H1 (cell line): ENCODE measurements at regions not wholly inside any gene's neighbourhood (a gene's known extent, or its start where the extent isn't known, plus 50 kb on each side); places are given as distances from the start of the nearest gene placed in this dataset.

Source experiments
- CTCF ChIA-PET: fragments of 300-600 bp; sonication (Branson Sonifier 250); formaldehyde crosslinking; loops from one replicate; lab custom pipeline; 2021; ENCODE audit not compliant: partially characterized antibody; lab: Charles Lee
- POLR2A ChIA-PET: fragments of 300-600 bp; sonication (Branson Sonifier 250); formaldehyde crosslinking; loops from one replicate; lab custom pipeline; 2021; ENCODE audit warnings: inconsistent platforms; ENCODE audit not compliant: partially characterized antibody; lab: Charles Lee
- DNase-seq, 2 experiments: peaks; one replicate each; pipeline versions ENCODE4 v3.0.0 to v3.0.0-alpha.2; 2010 to 2022; ENCODE audit warnings: low spot score in 2 of 2, low read depth in 1 of 2, mixed read lengths in 1 of 2
- FAIRE-seq: peaks from 2 replicates; lab custom pipeline; 2011; peaks lifted over from hg19 to GRCh38; lab: Jason Lieb, UNC
- H2AFZ ChIP-seq: 2 replicates; pipeline ENCODE4 v1.8.1; 2012; ENCODE audit warnings: low read length, inconsistent platforms
- H2AK5ac ChIP-seq: 2 replicates; pipeline ENCODE4 v1.6.1; 2013; ENCODE audit warnings: low read depth, low read length
- H2BK120ac ChIP-seq: replicated peaks from 2 replicates; pipeline ENCODE3; 2013; ENCODE audit warnings: low read depth, low read length, inconsistent platforms
- H2BK12ac ChIP-seq: 2 replicates; pipeline ENCODE4 v1.6.1; 2013; ENCODE audit warnings: low read depth, low read length
- H2BK15ac ChIP-seq: 2 replicates; pipeline ENCODE4 v1.6.1; 2013; ENCODE audit warnings: low read length
- H2BK20ac ChIP-seq: 2 replicates; pipeline ENCODE4 v1.6.1; 2013; ENCODE audit warnings: low read length
- H2BK5ac ChIP-seq: 2 replicates; pipeline ENCODE4 v1.6.1; 2013; ENCODE audit warnings: low read depth, low read length
- H3K14ac ChIP-seq: 2 replicates; pipeline ENCODE4 v1.6.1; 2013; ENCODE audit warnings: inconsistent platforms; ENCODE audit not compliant: insufficient read length
- H3K18ac ChIP-seq: 2 replicates; pipeline ENCODE4 v1.6.1; 2013; ENCODE audit warnings: low read length; ENCODE audit errors: extremely low read depth
- H3K23ac ChIP-seq: 2 replicates; pipeline ENCODE4 v1.6.1; 2013; ENCODE audit warnings: inconsistent platforms; ENCODE audit not compliant: insufficient read length
- H3K23me2 ChIP-seq: 2 replicates; pipeline ENCODE4 v1.6.1; 2013; ENCODE audit warnings: low read depth, low read length
- H3K27ac ChIP-seq: 2 replicates; pipeline ENCODE4 v1.6.1; 2011; ENCODE audit warnings: low read depth, low read length, inconsistent platforms
- H3K27me3 ChIP-seq, 4 experiments: replicated peaks in 1 of 4; 1 replicate in 1 of 4; 2 replicates in 3 of 4; pipeline versions ENCODE4 v1.6.1 to v1.8.1; 2011 to 2013; ENCODE audit warnings: low read length in 3 of 4, mild to moderate bottlenecking in 3 of 4, inconsistent platforms in 2 of 4, mixed read lengths in 2 of 4, moderate library complexity in 1 of 4; ENCODE audit not compliant: control insufficient read depth in 3 of 4, insufficient read depth in 3 of 4; ENCODE audit errors: extremely low read depth in 1 of 4
- H3K36me3 ChIP-seq, 4 experiments: 2 replicates each; pipeline versions ENCODE4 v1.6.1 to v1.8.1; 2011 to 2013; ENCODE audit warnings: mild to moderate bottlenecking in 4 of 4, low read length in 3 of 4, moderate library complexity in 2 of 4, control low read depth in 1 of 4, inconsistent platforms in 1 of 4; ENCODE audit not compliant: insufficient read depth in 4 of 4, control insufficient read depth in 2 of 4
- H3K4ac ChIP-seq: replicated peaks from 2 replicates; pipeline ENCODE3; 2013; ENCODE audit warnings: low read length, low read depth, mixed read lengths, inconsistent platforms; ENCODE audit not compliant: insufficient read length
- H3K4me1 ChIP-seq, 4 experiments: replicated peaks in 1 of 4; 1 replicate in 1 of 4; 2 replicates in 3 of 4; pipeline versions ENCODE4 v1.6.1 to v1.8.1; 2011 to 2013; ENCODE audit warnings: low read length in 3 of 4, inconsistent platforms in 2 of 4, mixed read lengths in 1 of 4; ENCODE audit not compliant: insufficient read depth in 4 of 4, control insufficient read depth in 3 of 4
- H3K4me2 ChIP-seq, 2 experiments: 2 replicates each; pipeline versions ENCODE4 v1.6.1 to v1.8.1; 2011 to 2013; ENCODE audit warnings: low read depth in 2 of 2, low read length in 2 of 2, control low read depth in 1 of 2, inconsistent platforms in 1 of 2, mild to moderate bottlenecking in 1 of 2; ENCODE audit not compliant: insufficient read depth in 1 of 2
- H3K4me3 ChIP-seq, 4 experiments: fragments of 200-600, 300-600 bp in 1 of 4; sonication (generic), shearing (Covaris generic), sonication (Bioruptor Twin) in 1 of 4; 2 replicates each; pipeline versions ENCODE4 v1.5.1 to v1.8.1; 2011 to 2016; ENCODE audit warnings: low read length in 4 of 4, low read depth in 3 of 4, control low read depth in 2 of 4, inconsistent platforms in 2 of 4, mild to moderate bottlenecking in 2 of 4, mixed read lengths in 1 of 4, moderate library complexity in 1 of 4; ENCODE audit not compliant: insufficient read depth in 2 of 4; ENCODE audit errors: extremely low read depth in 1 of 4
- H3K56ac ChIP-seq: replicated peaks from 2 replicates; pipeline ENCODE3; 2013; ENCODE audit warnings: low read depth, mild to moderate bottlenecking, mixed read lengths, low read length, inconsistent platforms; ENCODE audit not compliant: insufficient read length
- H3K79me1 ChIP-seq: 2 replicates; pipeline ENCODE4 v1.6.1; 2013; ENCODE audit warnings: low read depth, low read length, control low read depth
- H3K79me2 ChIP-seq, 2 experiments: 2 replicates each; pipeline versions ENCODE4 v1.6.1 to v1.8.1; 2012 to 2013; ENCODE audit warnings: low read length in 2 of 2, mild to moderate bottlenecking in 2 of 2, inconsistent platforms in 1 of 2; ENCODE audit not compliant: insufficient read depth in 2 of 2, control insufficient read depth in 1 of 2
- H3K9ac ChIP-seq, 4 experiments: replicated peaks in 1 of 4; 1 replicate in 1 of 4; 2 replicates in 3 of 4; pipeline versions ENCODE4 v1.6.1 to v1.8.1; 2011 to 2013; ENCODE audit warnings: low read depth in 3 of 4, low read length in 3 of 4, control low read depth in 2 of 4, mild to moderate bottlenecking in 2 of 4, moderate library complexity in 2 of 4, inconsistent platforms in 1 of 4; ENCODE audit errors: extremely low read depth in 1 of 4
- H3K9me3 ChIP-seq, 2 experiments: 2 replicates each; pipeline versions ENCODE4 v1.6.1 to v1.8.1; 2012 to 2013; ENCODE audit warnings: mild to moderate bottlenecking in 2 of 2, moderate library complexity in 2 of 2, control low read depth in 1 of 2, inconsistent platforms in 1 of 2, low read depth in 1 of 2, low read length in 1 of 2, mixed read lengths in 1 of 2; ENCODE audit not compliant: insufficient read depth in 2 of 2
- H4K20me1 ChIP-seq, 2 experiments: replicated peaks in 1 of 2; 2 replicates each; pipeline versions ENCODE3 to v1.8.1; 2011 to 2013; ENCODE audit warnings: inconsistent platforms in 2 of 2, low read length in 2 of 2, mild to moderate bottlenecking in 1 of 2; ENCODE audit not compliant: insufficient read depth in 2 of 2, control insufficient read depth in 1 of 2
- H4K5ac ChIP-seq: 2 replicates; pipeline ENCODE4 v1.6.1; 2013; ENCODE audit warnings: low read length, low read depth, mixed read lengths, inconsistent platforms; ENCODE audit not compliant: insufficient read length
- H4K8ac ChIP-seq: 2 replicates; pipeline ENCODE4 v1.8.0; 2013; ENCODE audit warnings: mild to moderate bottlenecking, moderate library complexity, low read length, inconsistent platforms; ENCODE audit not compliant: insufficient read depth; ENCODE audit errors: extremely low read depth
- H4K91ac ChIP-seq: replicated peaks from 2 replicates; pipeline ENCODE3; 2013; ENCODE audit warnings: low read length, mixed read lengths, inconsistent platforms; ENCODE audit not compliant: insufficient read length
- BCL11A ChIP-seq, 2 experiments: IDR thresholded peaks; one replicate each; pipeline ENCODE4 v1.6.1; 2011; ENCODE audit warnings: low read depth in 2 of 2, low read length in 2 of 2, mild to moderate bottlenecking in 2 of 2
- CHD1 ChIP-seq: IDR thresholded peaks from 2 replicates; pipeline ENCODE4 v1.6.1; 2012; ENCODE audit warnings: low read depth, low read length, improper control_type of control experiment
- CREB1 ChIP-seq: IDR thresholded peaks from 2 replicates; pipeline ENCODE4 v1.6.1; 2012; ENCODE audit warnings: inconsistent platforms
- CTCF ChIP-seq, 3 experiments: IDR thresholded peaks; 1 replicate in 2 of 3; 2 replicates in 1 of 3; pipeline versions ENCODE4 v1.5.1 to v1.6.1; 2011; ENCODE audit warnings: low read length in 3 of 3, mild to moderate bottlenecking in 3 of 3, inconsistent platforms in 2 of 3, low read depth in 1 of 3, moderate library complexity in 1 of 3; ENCODE audit not compliant: insufficient read depth in 1 of 3; ENCODE audit errors: control extremely low read depth in 1 of 3
- E2F6 ChIP-seq: IDR thresholded peaks from 2 replicates; pipeline ENCODE4 v1.6.1; 2012; ENCODE audit warnings: inconsistent platforms
- EZH2 ChIP-seq: fragments of 200-600 bp; sonication (generic); IDR thresholded peaks from 2 replicates; pipeline ENCODE4 v1.7.1; 2012; ENCODE audit warnings: low read depth, mild to moderate bottlenecking, moderate library complexity, low read length, inconsistent platforms; ENCODE audit not compliant: severe bottlenecking
- JUN ChIP-seq: IDR thresholded peaks from 2 replicates; pipeline ENCODE4 v1.6.1; 2011; ENCODE audit warnings: low read depth, mild to moderate bottlenecking, improper control_type of control experiment, low read length
- RAD21 ChIP-seq, 2 experiments: IDR thresholded peaks in 1 of 2; conservative IDR thresholded peaks in 1 of 2; 2 replicates each; pipeline ENCODE4 v1.6.1; 2011; ENCODE audit warnings: low read depth in 2 of 2, low read length in 2 of 2, improper control_type of control experiment in 1 of 2, inconsistent platforms in 1 of 2, mild to moderate bottlenecking in 1 of 2, moderate library complexity in 1 of 2
- RFX5 ChIP-seq: IDR thresholded peaks from 2 replicates; pipeline ENCODE4 v1.6.1; 2011; ENCODE audit warnings: low read depth, low read length, improper control_type of control experiment, borderline replicate concordance
- SIRT6 ChIP-seq: IDR thresholded peaks from one replicate; pipeline ENCODE4 v1.7.1; 2012; ENCODE audit warnings: low read length, inconsistent platforms
- WGBS, 2 experiments: shearing (Covaris generic) in 1 of 2; methylation state at CpG; one replicate each; pipeline versions ENCODE4 v1.1.6 to v1.1.7; 2013 to 2015; ENCODE audit warnings: low lambda C conversion rate in 2 of 2, mixed read lengths in 2 of 2, inconsistent platforms in 1 of 2, low coverage in 1 of 2, missing lambda C conversion rate in 1 of 2; ENCODE audit not compliant: insufficient replicate concordance in 2 of 2, insufficient coverage in 1 of 2, insufficient read length in 1 of 2; ENCODE audit errors: extremely low coverage in 1 of 2, missing lambda C conversion rate in 1 of 2; 5-methylcytosine and 5-hydroxymethylcytosine counted together

- Histone ChIP-seq H4K8ac (no peak overlapping the region), H2BK12ac (no peak overlapping the region), H3K79me2 (no peaks in the 10 kb centered on the region), H4K20me1 (no peaks in the 10 kb centered on the region), H2BK5ac (no peak overlapping the region), H3K4me1 (no peaks in the 10 kb centered on the region), H3K79me1 (no peaks in the 10 kb centered on the region), H2BK15ac (no peak overlapping the region), H3K4me3 (no peak overlapping the region), H2AK5ac (no peak overlapping the region), H3K23ac (no peak overlapping the region), H3K36me3 (no peaks in the 10 kb centered on the region), H3K27ac (no peak overlapping the region), H3K4ac (no peak overlapping the region), H3K18ac (no peak overlapping the region), H2BK120ac (no peak overlapping the region), H4K5ac (no peak overlapping the region), H3K9me3 (no peaks in the 10 kb centered on the region), H2BK20ac (no peak overlapping the region), H3K4me2 (no peak overlapping the region), H3K9ac (no peak overlapping the region), H3K56ac (no peak overlapping the region), H3K27me3 (no peaks in the 10 kb centered on the region), H4K91ac (no peak overlapping the region), H2AFZ (no peak overlapping the region), H3K23me2 (no peaks in the 10 kb centered on the region), H3K14ac (no peak overlapping the region)
- CTCF ChIA-PET = interaction anchor here (0.9 kb wide), 1 partner anchor 284 kb away, joined by 3 read pairs; no protein-coding TSS in a partner anchor
- POLR2A ChIA-PET = interaction anchor here (0.6 kb wide), 1 partner anchor 267 kb away, joined by 5 read pairs; no protein-coding TSS in a partner anchor
- DNase-seq = no peak
- FAIRE-seq = no peak
- 95% methylated on average over 6 of the region's 6 CpGs; no CpG with 5 or more reads in 1 of the 2 experiments for WGBS, 2 experiments
- TF ChIP-seq RFX5 (no peak), E2F6 (no peak), EZH2 (no peak), CTCF (IDR thresholded peaks at IDR 0.05; ENCODE audit: control extremely low read depth in 1 of 3, insufficient read depth in 1 of 3, low read depth in 1 of 3, low read length in 3 of 3) (no peak), BCL11A (IDR thresholded peaks at IDR 0.05; ENCODE audit: low read depth in 2 of 2, low read length in 2 of 2) (no peak), RAD21 (IDR thresholded peaks at IDR 0.05 in 1 of 2, conservative IDR thresholded peaks at IDR 0.05 in 1 of 2; ENCODE audit: low read depth in 2 of 2, low read length in 2 of 2) (no peak), CREB1 (no peak), SIRT6 (no peak), JUN (no peak), CHD1 (no peak)
These were observed 199.3 kb upstream of the PDE4D start for GRCh38 chr5:60092671-60093422.
